ENCODE measurements at regions not wholly inside any gene's neighbourhood (a gene's known extent, or its start where the extent isn't known, plus 50 kb on each side); places are given as distances from the start of the nearest gene placed in this dataset.

DNA sequence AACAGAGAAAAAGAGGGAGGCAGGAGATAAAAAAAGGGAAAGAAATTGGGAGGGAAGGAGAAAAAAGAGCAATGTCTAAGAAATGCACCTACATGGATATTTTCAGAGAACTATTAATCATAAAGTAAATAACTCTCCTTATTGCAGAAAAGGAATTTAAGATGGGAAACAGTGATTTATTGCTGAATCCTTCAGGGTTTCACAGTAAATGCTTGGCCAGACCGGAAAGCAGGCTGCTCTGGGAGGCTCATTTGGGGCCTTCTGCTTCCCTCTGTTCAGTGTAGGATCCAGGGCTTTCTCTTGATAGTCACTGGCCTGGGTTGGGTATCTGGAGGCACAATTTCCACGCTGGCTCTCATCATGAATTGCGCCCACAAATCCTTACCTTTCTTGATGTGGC lies 324.3 kb upstream of the SORL1-AS1 start:
- Histone ChIP-seq H3K4me1 (ENCODE audit: insufficient read depth, low read length) (no peaks in the 10 kb centered on the region), H3K27me3 (ENCODE audit: insufficient read depth, low read length) (no peaks in the 10 kb centered on the region), H3K9me3 (ENCODE audit: insufficient read depth, low read depth, low read length) (no peaks in the 10 kb centered on the region), H3K9ac (ENCODE audit: low read depth, low read length) (no peak overlapping the region), H3K36me3 (ENCODE audit: insufficient read depth, low read depth, low read length) (no peaks in the 10 kb centered on the region), H3K4me3 (ENCODE audit: low read length) (no peak overlapping the region), H3K27ac (ENCODE audit: low read length) (no peak overlapping the region)

GRCh38 chr11:121775276-121775675 lies 322.5 kb upstream of the SORL1-AS1 start:
- Histone ChIP-seq H3K4me3 (ENCODE audit: low read length) (no peak overlapping the region), H3K36me3 (ENCODE audit: insufficient read depth, low read depth, low read length) (no peaks in the 10 kb centered on the region), H3K27ac (ENCODE audit: low read length) (no peak overlapping the region), H3K27me3 (ENCODE audit: insufficient read depth, low read length) (no peaks in the 10 kb centered on the region), H3K9me3 (ENCODE audit: insufficient read depth, low read depth, low read length) (no peaks in the 10 kb centered on the region), H3K4me1 (ENCODE audit: insufficient read depth, low read length) (no peaks in the 10 kb centered on the region), H3K9ac (ENCODE audit: low read depth, low read length) (no peak overlapping the region)

DNA sequence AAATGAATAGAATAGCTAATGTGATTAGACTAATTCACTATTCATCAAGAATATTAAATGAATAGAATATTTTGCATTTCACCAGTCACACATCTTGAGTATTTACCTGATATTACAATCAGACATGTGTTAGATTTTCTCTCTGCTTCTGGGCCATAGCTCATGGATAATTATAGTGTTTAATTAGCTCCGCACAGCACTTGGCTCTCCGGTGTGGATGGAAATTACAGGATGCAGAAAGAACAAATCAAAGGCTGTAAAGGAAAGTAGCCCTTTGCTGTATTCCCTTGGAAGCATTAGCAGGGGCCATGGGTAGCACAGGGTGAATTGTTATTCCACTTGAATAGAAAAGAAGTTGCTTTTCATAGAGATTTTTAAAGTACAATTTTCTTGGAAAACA lies 320.3 kb upstream of the SORL1-AS1 start:
- no peak overlapping the region for H3K4me3 ChIP-seq (ENCODE audit: low read length)
- H3K27me3 ChIP-seq (ENCODE audit: insufficient read depth, low read length), result no peaks in the 10 kb centered on the region
- H3K9ac ChIP-seq (ENCODE audit: low read depth, low read length), result no peak overlapping the region
- H3K36me3 ChIP-seq (ENCODE audit: insufficient read depth, low read depth, low read length), result no peaks in the 10 kb centered on the region
- no peaks in the 10 kb centered on the region for H3K9me3 ChIP-seq (ENCODE audit: insufficient read depth, low read depth, low read length)
- no peaks in the 10 kb centered on the region for H3K4me1 ChIP-seq (ENCODE audit: insufficient read depth, low read length)
- H3K27ac ChIP-seq (ENCODE audit: low read length), result no peak overlapping the region

- H3K9ac ChIP-seq (ENCODE audit: low read depth, low read length), result no peak overlapping the region
- no peak overlapping the region for H3K4me3 ChIP-seq (ENCODE audit: low read length)
- no peaks in the 10 kb centered on the region for H3K9me3 ChIP-seq (ENCODE audit: insufficient read depth, low read depth, low read length)
- H3K36me3 ChIP-seq (ENCODE audit: insufficient read depth, low read depth, low read length), result no peaks in the 10 kb centered on the region
- no peaks in the 10 kb centered on the region for H3K4me1 ChIP-seq (ENCODE audit: insufficient read depth, low read length)
- H3K27me3 ChIP-seq (ENCODE audit: insufficient read depth, low read length), result no peaks in the 10 kb centered on the region
- H3K27ac ChIP-seq (ENCODE audit: low read length), result no peak overlapping the region
Observed at GRCh38 chr11:121770939-121771595, 318.3 kb upstream of the SORL1-AS1 start.

DNA sequence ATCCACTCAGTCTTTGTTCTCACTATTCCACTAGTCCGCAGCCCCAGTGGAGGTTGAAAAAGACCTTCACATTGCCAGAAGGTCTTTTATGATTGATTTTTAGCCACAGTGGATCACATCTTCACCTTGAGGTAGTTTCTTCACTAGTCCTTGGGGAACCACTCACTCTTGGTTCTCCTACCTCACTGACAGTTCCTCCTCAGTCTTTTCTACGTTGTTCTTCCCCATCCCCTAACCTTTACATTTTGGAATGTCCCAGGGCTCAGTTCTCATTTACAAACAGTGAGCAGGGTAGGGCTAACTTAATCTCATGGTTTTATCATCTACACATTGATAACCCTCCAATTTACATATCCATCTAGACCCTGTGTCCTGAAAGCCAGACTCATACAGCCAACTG lies 316.4 kb upstream of the SORL1-AS1 start:
- H3K4me1 ChIP-seq (ENCODE audit: insufficient read depth, low read length), result no peaks in the 10 kb centered on the region
- H3K9me3 ChIP-seq (ENCODE audit: insufficient read depth, low read depth, low read length), result no peaks in the 10 kb centered on the region
- no peak overlapping the region for H3K9ac ChIP-seq (ENCODE audit: low read depth, low read length)
- no peaks in the 10 kb centered on the region for H3K36me3 ChIP-seq (ENCODE audit: insufficient read depth, low read depth, low read length)
- H3K27ac ChIP-seq (ENCODE audit: low read length), result no peak overlapping the region
- no peaks in the 10 kb centered on the region for H3K27me3 ChIP-seq (ENCODE audit: insufficient read depth, low read length)
- H3K4me3 ChIP-seq (ENCODE audit: low read length), result no peak overlapping the region

DNA sequence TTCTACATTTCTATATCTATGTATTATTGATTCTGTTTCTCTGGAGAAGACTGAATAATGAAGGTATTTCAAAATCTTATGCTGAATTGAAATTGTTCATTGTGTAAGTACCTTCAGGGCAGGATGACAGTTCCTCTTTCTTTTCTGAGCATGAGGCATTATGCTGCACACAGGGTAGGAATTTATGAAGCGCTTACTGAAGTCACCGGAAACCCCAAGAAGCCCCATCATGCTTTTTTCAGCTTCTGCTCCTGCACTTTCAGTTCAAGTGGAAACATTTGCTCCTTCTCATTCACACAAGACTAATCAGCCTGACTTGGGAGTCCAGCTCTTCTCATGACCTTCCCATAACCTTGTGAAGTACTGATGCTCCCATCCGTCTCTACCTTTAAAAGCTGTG lies 314.7 kb upstream of the SORL1-AS1 start:
- Histone ChIP-seq H3K9me3 (ENCODE audit: insufficient read depth, low read depth, low read length) (no peaks in the 10 kb centered on the region), H3K36me3 (ENCODE audit: insufficient read depth, low read depth, low read length) (no peaks in the 10 kb centered on the region), H3K9ac (ENCODE audit: low read depth, low read length) (no peak overlapping the region), H3K4me1 (ENCODE audit: insufficient read depth, low read length) (no peaks in the 10 kb centered on the region), H3K4me3 (ENCODE audit: low read length) (no peak overlapping the region), H3K27me3 (ENCODE audit: insufficient read depth, low read length) (no peaks in the 10 kb centered on the region), H3K27ac (ENCODE audit: low read length) (no peak overlapping the region)

- Histone ChIP-seq H3K36me3 (ENCODE audit: insufficient read depth, low read depth, low read length) (no peaks in the 10 kb centered on the region), H3K9ac (ENCODE audit: low read depth, low read length) (no peak overlapping the region), H3K4me3 (ENCODE audit: low read length) (no peak overlapping the region), H3K27ac (ENCODE audit: low read length) (no peak overlapping the region), H3K27me3 (ENCODE audit: insufficient read depth, low read length) (no peaks in the 10 kb centered on the region), H3K4me1 (ENCODE audit: insufficient read depth, low read length) (no peaks in the 10 kb centered on the region), H3K9me3 (ENCODE audit: insufficient read depth, low read depth, low read length) (no peaks in the 10 kb centered on the region)
Observed at GRCh38 chr11:121766991-121767390, 314.2 kb upstream of the SORL1-AS1 start.

- no peak overlapping the region for H3K27ac ChIP-seq (ENCODE audit: low read length)
- no peaks in the 10 kb centered on the region for H3K9me3 ChIP-seq (ENCODE audit: insufficient read depth, low read depth, low read length)
- H3K9ac ChIP-seq (ENCODE audit: low read depth, low read length), result no peak overlapping the region
- no peak overlapping the region for H3K4me3 ChIP-seq (ENCODE audit: low read length)
- no peaks in the 10 kb centered on the region for H3K36me3 ChIP-seq (ENCODE audit: insufficient read depth, low read depth, low read length)
- H3K27me3 ChIP-seq (ENCODE audit: insufficient read depth, low read length), result no peaks in the 10 kb centered on the region
- no peaks in the 10 kb centered on the region for H3K4me1 ChIP-seq (ENCODE audit: insufficient read depth, low read length)
Observed at GRCh38 chr11:121766166-121766565, 313.4 kb upstream of the SORL1-AS1 start.

DNA sequence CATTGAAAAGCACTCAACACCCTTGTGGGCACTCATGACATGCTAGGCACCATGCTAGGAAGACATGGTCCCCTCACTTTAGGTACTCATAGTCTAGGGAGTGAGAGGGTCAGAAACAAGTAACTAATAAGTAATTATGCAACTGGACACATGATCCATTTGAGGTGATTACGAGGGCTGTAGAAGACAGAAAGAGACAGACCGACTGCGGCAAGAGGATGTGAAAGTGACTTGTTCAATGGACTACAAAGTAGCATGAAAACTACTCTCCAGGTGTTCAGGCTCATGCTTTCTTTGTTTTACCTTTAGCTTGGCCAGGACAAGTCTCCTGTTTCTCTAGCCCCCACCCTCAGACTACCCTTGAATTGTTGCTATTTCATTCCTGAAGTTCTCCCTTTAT lies 310.8 kb upstream of the SORL1-AS1 start:
- no peaks in the 10 kb centered on the region for H3K4me1 ChIP-seq (ENCODE audit: insufficient read depth, low read length)
- no peak overlapping the region for H3K27ac ChIP-seq (ENCODE audit: low read length)
- H3K9ac ChIP-seq (ENCODE audit: low read depth, low read length), result no peak overlapping the region
- H3K4me3 ChIP-seq (ENCODE audit: low read length), result no peak overlapping the region
- no peaks in the 10 kb centered on the region for H3K9me3 ChIP-seq (ENCODE audit: insufficient read depth, low read depth, low read length)
- no peaks in the 10 kb centered on the region for H3K36me3 ChIP-seq (ENCODE audit: insufficient read depth, low read depth, low read length)
- H3K27me3 ChIP-seq (ENCODE audit: insufficient read depth, low read length), result no peaks in the 10 kb centered on the region

DNA sequence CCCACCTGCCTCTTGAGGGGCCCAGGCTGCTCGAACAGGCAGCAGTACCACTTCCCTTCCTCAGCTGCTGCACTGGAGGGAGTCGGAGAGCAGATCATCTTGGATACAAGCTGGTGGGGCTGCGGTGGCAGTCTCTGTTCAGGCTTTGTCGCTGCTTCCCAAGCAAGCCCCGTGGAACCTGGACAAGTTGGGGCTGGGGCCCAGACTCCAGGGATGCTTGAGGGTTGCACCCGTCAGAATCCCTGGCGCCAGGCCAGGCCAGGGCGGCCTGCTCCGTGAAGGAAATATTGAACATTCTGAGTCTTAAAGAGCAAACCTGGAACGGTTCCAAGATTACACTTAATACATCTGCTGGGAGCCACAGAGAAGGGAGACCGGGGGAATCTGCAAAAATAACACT lies 310.1 kb upstream of the SORL1-AS1 start:
- no peaks in the 10 kb centered on the region for H3K4me1 ChIP-seq (ENCODE audit: insufficient read depth, low read length)
- H3K9ac ChIP-seq (ENCODE audit: low read depth, low read length), result no peak overlapping the region
- H3K9me3 ChIP-seq (ENCODE audit: insufficient read depth, low read depth, low read length), result no peaks in the 10 kb centered on the region
- no peak overlapping the region for H3K27ac ChIP-seq (ENCODE audit: low read length)
- no peaks in the 10 kb centered on the region for H3K27me3 ChIP-seq (ENCODE audit: insufficient read depth, low read length)
- H3K36me3 ChIP-seq (ENCODE audit: insufficient read depth, low read depth, low read length), result no peaks in the 10 kb centered on the region
- H3K4me3 ChIP-seq (ENCODE audit: low read length), result no peak overlapping the region

GRCh38 chr11:121761186-121761585 lies 308.4 kb upstream of the SORL1-AS1 start:
- Histone ChIP-seq H3K27me3 (ENCODE audit: insufficient read depth, low read length) (no peaks in the 10 kb centered on the region), H3K9ac (ENCODE audit: low read depth, low read length) (no peak overlapping the region), H3K27ac (ENCODE audit: low read length) (no peak overlapping the region), H3K36me3 (ENCODE audit: insufficient read depth, low read depth, low read length) (no peaks in the 10 kb centered on the region), H3K4me1 (ENCODE audit: insufficient read depth, low read length) (peaks cover 5% of the 10 kb centered on the region; the same call in 1 of the 2 replicates), H3K9me3 (ENCODE audit: insufficient read depth, low read depth, low read length) (no peaks in the 10 kb centered on the region), H3K4me3 (ENCODE audit: low read length) (no peak overlapping the region)

DNA sequence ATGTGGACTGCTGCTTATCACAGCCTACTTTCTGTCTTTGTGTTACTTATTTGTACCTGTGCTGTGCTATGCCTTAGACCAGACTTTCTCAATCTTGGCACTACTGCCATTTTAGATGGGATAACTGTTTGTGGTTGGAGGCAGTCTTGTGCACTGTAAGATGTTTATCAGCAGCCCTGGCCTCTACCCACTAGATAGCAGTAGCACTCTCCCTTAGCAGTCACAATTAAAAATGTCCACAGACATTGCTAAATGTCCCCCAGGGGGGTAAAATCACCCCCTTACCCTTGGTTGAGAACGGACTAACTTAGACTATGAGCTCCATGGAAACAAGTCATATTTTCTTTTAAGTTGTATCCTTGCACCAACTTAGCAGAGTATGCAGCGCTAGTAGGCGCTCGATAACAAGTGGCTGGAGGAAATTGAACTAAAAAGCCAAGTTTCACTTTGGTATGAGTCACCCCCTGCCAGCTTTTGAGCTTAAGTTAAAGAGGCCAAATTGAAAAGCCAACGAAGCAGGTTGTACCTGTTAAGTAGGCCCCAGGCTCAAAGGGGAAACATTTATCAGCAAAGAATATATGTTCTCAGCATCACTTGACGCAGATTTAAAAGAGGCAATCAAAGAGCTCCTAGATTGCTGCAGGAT lies 304.8 kb upstream of the SORL1-AS1 start:
- H3K4me3 ChIP-seq (ENCODE audit: low read length), result no peak overlapping the region
- no peaks in the 10 kb centered on the region for H3K36me3 ChIP-seq (ENCODE audit: insufficient read depth, low read depth, low read length)
- H3K4me1 ChIP-seq (ENCODE audit: insufficient read depth, low read length), result peaks cover 14% of the 10 kb centered on the region
- no peak overlapping the region for H3K27ac ChIP-seq (ENCODE audit: low read length)
- no peaks in the 10 kb centered on the region for H3K9me3 ChIP-seq (ENCODE audit: insufficient read depth, low read depth, low read length)
- no peak overlapping the region for H3K9ac ChIP-seq (ENCODE audit: low read depth, low read length)
- H3K27me3 ChIP-seq (ENCODE audit: insufficient read depth, low read length), result no peaks in the 10 kb centered on the region

Data from iPS-20b (cell line).